HL-60/S4 treated with retinoic acid at 250 ng/mL for 4 days and 3 days (cell line): ENCODE measurements at regions not wholly inside any gene's neighbourhood (a gene's known extent, or its start where the extent isn't known, plus 50 kb on each side); places are given as distances from the start of the nearest gene placed in this dataset.

Experiments used
- in situ Hi-C: fragments of 300-500 bp; cut with MboI; formaldehyde crosslinking; loops from 2 replicates; pipeline ENCODE4 v1.7.0; 2022; ENCODE audit warnings: low sequenced_read_pairs

- in situ Hi-C loops = no loop called here
Measured at GRCh38 chr19:28859811-28860210, 353.1 kb downstream of the UQCRFS1 start.

- in situ Hi-C loops = no loop called here
Measured at GRCh38 chr19:28858933-28859332, 354.0 kb downstream of the UQCRFS1 start.

- in situ Hi-C loops = no loop called here
Measured at GRCh38 chr19:28857967-28858366, 355.0 kb downstream of the UQCRFS1 start.

- in situ Hi-C loops = no loop called here
Measured at GRCh38 chr19:28855216-28855615, 357.7 kb downstream of the UQCRFS1 start.

GRCh38 chr19:28847468-28847867 is 365.5 kb downstream of the UQCRFS1 start:
- in situ Hi-C loops = no loop called here

- in situ Hi-C loops = no loop called here
Measured at GRCh38 chr19:28846094-28846812, 366.7 kb downstream of the UQCRFS1 start.

- in situ Hi-C loops = no loop called here
Measured at GRCh38 chr19:28843761-28844492, 369.0 kb downstream of the UQCRFS1 start.

GRCh38 chr19:28841531-28841930 is 371.4 kb downstream of the UQCRFS1 start:
- in situ Hi-C loops = no loop called here

- in situ Hi-C loops = no loop called here
Measured at GRCh38 chr19:28840891-28841290, 372.1 kb downstream of the UQCRFS1 start.

- in situ Hi-C loops = no loop called here
Measured at GRCh38 chr19:28839455-28839854, 373.5 kb downstream of the UQCRFS1 start.

GRCh38 chr19:28838909-28839308 is 374.0 kb downstream of the UQCRFS1 start:
- in situ Hi-C loops = no loop called here

GRCh38 chr19:28836421-28836820 is 376.5 kb downstream of the UQCRFS1 start:
- in situ Hi-C loops = no loop called here

GRCh38 chr19:28834996-28835395 is 378.0 kb downstream of the UQCRFS1 start:
- in situ Hi-C loops = no loop called here

GRCh38 chr19:28831462-28831861 is 381.5 kb downstream of the UQCRFS1 start:
- in situ Hi-C loops = no loop called here

GRCh38 chr19:28829762-28830161 is 383.2 kb downstream of the UQCRFS1 start:
- in situ Hi-C loops = no loop called here

GRCh38 chr19:28829359-28829758 is 383.6 kb downstream of the UQCRFS1 start:
- in situ Hi-C loops = no loop called here

GRCh38 chr19:28828276-28828870 is 384.6 kb downstream of the UQCRFS1 start:
- in situ Hi-C loops = no loop called here

- in situ Hi-C loops = no loop called here
Measured at GRCh38 chr19:28827382-28827781, 385.6 kb downstream of the UQCRFS1 start.

- in situ Hi-C loops = no loop called here
Measured at GRCh38 chr19:28823338-28823961, 389.5 kb downstream of the UQCRFS1 start.

- in situ Hi-C loops = no loop called here
Measured at GRCh38 chr19:28820289-28820688, 392.7 kb downstream of the UQCRFS1 start.

- in situ Hi-C loops = no loop called here
Measured at GRCh38 chr19:28815257-28815656, 397.7 kb downstream of the UQCRFS1 start.

- in situ Hi-C loops = no loop called here
Measured at GRCh38 chr19:28794301-28794700, 418.6 kb downstream of the UQCRFS1 start.
